HG03439 (cell line): ENCODE measurements at regions not wholly inside any gene's neighbourhood (a gene's known extent, or its start where the extent isn't known, plus 50 kb on each side); places are given as distances from the start of the nearest gene placed in this dataset.

Source experiments
- ATAC-seq: cut with Tn5 transposase; IDR thresholded peaks from one replicate; pipeline ENCODE4 v1.9.1; 2021; ENCODE audit warnings: mild to moderate bottlenecking, moderate library complexity; ENCODE audit not compliant: unreplicated experiment

DNA sequence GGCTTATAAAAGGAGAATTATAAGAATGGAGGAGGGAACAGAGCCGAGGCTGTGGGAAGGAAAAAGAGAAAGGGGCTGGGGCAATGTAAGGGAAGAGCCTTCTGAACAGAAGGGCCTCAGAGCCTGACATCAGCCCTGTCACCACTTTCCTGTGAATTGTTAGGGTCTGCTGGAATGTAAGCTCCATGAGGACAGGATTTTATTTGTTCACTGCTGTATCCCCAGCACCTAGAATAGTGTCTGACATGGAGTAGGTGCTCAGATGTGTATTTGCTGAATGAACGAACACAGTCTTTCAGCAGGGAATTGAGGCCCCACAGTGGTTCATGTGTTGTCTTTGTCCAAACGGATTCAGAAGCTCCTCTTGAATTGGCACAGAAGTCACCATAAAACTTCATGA is 251.5 kb downstream of the OPA1 start:
- no peak for ATAC-seq

DNA sequence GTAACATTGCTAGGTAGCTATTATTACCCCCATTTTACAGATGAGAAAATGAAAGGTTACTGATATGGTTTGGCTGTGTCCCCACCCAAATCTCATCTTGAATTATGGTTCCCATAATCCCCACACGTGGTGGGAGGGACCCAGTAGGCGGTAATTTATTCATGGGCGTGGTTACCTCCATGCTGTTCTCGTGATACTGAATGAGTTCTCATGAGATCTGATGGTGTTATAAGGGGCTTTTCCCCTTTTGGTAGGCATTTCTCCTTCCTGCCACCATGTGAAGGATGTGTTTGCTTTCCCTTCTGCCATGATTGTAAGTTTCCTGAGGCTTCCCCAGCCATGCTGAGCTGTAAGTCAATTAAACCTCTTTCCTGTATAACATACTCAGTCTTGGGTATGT is 252.1 kb downstream of the OPA1 start:
- ATAC-seq: no peak

DNA sequence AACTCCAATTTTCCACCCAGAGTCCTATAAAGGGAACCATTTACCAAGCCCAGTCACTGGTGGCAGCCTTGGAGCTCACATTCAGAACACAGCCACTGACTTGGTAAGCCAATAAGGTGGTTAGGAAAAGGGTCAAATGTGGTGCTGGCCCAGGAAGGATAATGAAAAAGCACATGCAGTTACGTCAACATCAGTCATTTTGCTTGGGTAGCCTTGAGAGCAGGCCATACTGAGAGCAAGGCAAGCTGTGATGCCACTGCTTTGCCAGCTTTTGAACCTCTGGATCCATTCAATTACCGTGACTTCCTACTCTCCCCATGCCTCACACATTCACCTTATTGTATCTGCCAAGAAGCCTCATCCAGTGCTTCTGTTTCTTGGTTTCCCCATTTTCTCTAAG is 253.6 kb downstream of the OPA1 start:
- no peak for ATAC-seq

DNA sequence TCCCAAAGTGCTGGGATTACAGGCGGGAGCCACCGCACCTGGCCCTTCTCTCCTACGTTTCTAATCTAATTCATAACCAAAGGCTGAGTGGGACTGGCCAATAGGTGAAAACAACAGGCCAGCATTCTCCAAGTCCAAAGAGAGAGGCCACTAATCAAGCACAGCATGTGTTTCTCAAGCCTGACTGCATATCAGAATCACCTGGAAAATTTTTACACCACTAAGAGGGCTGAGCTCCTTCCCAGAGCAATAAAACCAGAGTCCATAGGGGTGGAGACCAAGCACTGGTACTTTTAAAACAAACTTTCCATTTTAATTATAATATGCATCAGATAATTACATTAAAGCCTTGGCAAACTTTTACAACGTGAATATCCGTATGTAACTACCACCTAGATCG is 254.4 kb downstream of the OPA1 start:
- ATAC-seq: no peak

DNA sequence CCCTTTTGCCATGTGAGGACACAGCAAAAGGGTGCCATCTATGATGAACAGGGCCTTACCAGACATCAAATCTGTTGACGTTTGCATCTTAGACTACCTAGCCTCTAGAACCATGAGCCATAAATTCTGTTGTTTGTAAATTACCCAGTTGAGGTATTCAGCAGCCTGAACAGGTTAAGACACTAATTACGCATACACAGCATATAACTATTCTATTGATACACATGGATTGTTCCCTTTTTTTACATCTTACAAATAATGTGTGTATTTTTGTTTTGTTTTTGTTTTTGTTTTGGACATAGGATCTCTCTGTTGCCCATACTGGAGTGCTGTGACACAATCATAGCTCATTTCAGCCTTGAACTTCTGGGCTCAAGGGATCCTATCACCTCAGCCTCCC is 255.5 kb downstream of the OPA1 start:
- ATAC-seq: no peak

DNA sequence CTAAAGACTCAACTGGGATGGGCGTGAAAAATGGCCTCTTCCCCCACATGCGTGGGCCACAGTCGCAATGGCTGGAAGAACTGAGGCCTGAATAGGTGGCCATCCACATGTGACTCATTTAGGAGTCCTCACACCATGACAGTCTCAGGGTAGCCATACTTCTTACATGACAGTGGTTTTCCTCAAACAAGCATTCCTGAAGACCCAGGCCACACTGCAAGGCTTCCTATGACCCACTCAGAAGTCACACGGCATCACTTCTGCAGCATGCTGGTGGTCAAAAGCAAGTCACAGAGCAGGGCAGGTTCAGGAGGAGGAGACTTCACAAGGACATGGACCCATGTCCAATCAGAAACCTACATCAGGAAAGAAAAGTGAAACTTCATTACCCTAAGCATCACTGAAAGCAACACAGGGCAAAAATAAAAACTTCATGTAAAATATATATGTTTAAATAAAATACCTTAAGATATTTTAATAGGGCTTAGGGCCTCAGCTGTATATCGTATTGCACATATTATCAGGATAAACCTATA is 257.1 kb downstream of the OPA1 start:
- no peak for ATAC-seq

DNA sequence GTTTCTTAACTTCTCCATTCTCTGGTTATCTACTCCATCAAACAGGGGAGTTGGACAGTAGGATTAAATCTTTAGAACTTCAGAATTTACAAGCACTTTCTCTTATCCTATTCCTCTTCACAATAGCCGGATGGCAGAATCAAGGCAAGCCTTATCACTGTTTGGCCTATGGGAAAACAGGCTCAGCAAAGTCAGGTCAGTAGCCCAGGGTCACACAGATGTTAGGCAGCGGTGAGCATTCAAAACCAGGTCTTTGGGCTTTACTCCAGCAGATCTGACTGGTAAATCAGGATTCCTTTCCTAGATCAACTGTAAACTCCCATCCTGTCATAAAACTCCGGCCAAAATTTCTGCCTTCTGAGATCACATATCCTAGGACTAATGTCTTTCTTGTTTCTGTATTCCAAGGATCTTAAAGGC is 258.4 kb downstream of the OPA1 start:
- ATAC-seq: no peak

DNA sequence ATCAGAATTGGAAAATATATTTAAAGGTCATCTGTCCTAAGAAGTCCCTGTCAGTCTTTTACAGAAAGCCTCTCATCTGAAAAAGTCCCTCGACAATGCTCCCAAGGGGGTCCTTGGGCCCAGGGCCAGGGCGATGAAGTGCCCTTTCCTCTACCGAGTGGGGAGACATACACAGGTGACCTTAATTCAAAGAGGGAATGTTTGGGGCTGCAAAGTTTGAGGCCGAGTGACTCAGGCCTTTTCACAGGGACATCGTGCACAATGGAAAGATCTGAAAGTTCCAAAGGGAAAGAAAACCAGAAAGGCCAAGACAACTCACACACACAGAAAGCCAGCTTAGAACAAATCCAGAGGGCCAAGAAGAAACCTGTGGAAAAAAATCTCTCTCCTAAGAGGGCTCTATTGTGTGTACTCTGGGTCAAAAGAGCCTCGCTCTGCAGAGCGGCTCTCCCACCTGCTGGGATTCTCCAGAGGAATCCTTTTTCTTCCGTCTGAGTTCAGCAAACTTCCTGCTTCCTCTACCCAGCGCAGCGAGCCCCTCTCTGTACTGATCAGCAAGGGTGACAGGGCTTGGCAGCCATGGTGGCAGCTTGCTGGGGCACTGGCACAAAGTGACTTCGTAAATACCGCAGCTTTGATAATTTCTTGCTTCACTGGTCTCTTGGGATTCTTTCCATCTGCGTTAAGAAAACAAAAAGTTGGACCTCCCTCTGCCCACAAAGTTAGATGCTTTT is 259.1 kb downstream of the OPA1 start:
- ATAC-seq: no peak

DNA sequence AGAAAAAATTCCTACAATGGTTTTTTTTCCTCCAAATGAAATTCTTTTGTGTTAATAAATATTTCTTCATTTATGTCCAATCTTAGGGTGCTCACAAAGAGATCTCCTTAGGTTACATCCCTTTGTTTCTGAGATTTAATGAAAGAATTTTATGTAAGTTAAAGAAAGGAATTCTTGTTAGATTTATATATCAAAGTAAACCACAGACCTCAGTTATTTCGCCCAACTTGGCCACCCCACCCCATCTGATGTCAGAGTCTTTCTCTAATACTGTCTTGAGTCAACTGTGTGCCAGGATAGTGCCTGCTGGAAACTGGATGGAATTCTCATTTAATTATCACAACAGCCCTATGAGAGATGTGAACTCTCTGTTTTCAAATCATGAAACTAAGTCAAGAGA is 259.9 kb downstream of the OPA1 start:
- no peak for ATAC-seq

DNA sequence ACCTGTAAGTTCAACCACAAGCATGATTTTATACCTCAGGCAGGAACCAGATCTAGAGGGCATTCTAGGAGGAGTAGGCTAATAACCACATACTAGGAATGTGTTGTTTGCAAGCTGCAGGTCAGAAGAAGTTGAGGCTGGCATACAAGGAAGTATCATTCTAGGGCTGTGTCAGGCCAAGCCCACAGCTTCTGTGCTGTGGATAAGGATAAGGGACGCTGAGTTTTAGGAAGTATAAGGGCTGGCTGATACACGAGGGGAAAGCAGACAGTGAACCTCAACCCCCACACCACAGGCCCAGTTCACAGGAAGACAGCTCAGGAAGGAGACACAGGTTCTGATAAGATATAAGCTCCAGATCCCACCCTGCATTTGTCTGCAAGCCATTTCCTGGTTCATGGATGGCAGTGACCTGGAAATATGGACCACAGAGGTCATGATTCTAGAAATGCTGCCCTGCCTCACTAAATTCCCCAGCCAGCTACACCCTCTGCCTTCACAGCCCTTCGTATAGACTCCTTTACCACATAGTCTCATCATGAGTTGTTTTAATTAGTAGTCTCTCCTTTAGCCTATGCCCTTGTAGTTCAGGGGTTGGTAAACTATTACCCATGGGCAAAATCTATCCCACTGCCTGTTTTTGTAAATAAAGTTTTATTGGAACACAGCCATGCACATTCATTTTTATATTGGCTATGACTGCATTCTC is 260.7 kb downstream of the OPA1 start:
- ATAC-seq: no peak

DNA sequence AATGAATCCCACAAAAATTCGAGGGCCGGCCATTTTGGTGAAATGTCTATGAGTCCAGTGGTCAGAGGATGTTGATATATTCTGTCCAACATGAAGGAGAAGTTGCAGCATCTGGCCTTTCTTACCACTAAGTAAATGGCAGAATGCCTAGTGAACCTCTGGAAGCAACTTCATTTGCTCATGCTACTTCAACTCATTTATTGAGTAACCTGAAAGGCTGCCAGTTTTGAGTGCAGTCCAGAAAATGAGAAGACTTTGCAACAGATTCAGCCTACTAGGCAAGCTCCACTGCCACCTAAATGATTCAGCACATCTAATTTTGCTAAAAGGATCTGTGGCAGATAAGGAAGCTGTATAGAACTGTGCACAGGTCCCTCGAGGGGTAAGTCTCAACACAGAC is 265.0 kb downstream of the OPA1 start:
- ATAC-seq: no peak

DNA sequence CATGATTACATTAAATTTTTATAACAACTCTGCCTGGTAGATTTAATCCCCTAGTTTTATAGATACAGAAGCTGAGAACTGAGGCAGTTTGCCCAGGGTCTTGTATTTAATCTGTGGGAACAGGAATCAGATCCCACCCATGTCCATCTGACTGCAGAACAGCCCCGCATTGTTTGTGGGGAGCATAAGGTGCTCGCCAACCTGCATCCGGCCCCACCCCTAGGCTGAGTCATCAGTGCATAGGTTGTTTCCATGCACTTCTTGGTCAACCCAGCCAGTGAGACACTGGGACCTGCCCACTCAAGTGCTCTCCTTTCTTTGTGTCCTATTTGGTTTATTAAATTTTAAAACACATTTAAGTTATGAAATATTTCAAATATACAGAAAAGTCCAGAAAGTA is 266.2 kb downstream of the OPA1 start:
- no peak for ATAC-seq

DNA sequence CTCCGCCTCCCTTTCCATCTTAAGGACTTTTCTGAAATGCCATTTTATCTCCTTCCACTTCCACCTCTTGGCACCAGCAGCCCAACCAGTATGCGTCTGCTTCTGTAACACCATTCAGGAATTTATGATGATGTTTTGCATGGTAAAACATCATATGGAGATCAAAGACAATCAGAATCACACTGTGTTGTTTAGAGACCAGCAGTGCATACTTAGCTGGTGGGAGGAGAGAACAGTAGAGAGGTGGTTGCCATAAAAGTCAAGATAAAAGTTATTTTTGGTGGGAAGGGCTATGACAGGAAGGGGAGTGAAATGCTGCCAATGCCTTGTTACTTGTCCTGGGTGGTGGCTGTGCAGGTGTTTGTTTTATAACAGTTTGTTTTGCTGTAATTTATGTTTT is 268.0 kb downstream of the OPA1 start:
- no peak for ATAC-seq

DNA sequence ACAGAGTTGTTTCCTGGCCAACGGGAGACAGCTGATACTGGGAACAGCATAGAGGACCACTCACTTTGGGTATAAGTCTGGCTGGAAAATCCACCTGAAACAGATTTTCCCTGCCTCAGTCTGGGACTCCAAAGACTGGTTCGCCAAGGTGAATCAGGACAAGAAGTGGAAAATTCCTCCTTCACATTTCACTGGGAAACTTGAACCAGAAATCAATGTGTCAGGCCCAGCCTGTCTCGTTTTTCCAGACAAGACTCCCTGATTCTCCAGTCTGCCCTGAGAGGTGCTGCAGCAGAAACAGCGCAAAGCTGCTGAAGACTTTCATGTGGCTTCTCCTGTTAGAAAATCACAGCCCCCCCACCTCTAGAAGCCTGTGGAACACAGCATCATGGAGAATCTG is 269.8 kb downstream of the OPA1 start:
- ATAC-seq: no peak

DNA sequence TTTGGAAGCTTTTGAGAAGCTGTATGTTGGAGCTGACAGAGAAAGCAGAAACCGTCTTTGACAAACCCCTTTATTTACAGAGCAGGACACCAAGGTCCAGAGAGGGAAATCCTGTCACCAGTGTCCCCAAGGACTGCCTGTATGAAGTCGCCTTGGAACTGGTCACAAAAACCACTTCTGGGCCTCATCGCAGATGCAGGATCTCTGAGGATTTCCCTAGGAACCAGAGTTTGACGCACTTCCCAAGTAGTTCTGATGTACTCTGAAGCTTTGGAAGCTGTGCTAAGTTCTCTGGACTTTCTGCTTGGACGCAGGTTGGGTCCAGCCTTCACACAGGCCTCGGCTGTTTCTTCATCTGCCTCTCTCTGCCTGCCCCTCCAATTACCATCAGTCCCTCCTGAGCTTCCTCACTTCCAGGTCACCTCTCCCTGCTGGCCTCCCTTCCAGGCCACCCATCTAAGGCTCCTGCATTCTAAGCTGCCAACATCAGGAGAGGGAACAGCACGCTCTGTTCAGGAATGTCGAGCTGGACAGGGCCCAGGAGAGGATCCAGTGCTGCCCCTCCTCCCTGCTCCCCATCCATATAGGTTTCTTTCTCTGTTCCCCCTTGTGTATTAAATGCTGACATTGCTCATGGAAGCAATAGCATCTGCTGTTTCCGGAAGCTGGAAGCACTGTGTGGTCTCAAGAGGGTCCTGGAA is 270.8 kb downstream of the OPA1 start:
- no peak for ATAC-seq

DNA sequence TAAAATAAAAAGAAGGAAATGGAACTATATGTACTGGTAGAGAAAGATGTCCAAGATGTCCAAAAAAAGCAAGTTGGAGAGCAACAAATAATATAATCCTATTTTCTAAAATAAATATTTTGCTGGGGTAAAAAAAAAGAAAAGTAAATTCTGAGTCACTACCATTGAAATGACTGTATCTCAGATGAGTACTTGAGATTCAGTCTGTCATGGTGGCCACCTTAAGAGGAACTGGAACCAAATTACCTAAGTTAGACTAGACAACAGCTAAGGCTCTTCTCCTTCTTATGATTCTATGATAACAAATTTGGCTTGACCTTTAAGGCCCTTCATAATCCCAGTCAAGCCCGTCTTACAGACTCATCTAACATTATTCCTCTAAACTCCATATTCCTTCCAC is 270.6 kb upstream of the HES1 start:
- peak; percentile 86 for ATAC-seq

DNA sequence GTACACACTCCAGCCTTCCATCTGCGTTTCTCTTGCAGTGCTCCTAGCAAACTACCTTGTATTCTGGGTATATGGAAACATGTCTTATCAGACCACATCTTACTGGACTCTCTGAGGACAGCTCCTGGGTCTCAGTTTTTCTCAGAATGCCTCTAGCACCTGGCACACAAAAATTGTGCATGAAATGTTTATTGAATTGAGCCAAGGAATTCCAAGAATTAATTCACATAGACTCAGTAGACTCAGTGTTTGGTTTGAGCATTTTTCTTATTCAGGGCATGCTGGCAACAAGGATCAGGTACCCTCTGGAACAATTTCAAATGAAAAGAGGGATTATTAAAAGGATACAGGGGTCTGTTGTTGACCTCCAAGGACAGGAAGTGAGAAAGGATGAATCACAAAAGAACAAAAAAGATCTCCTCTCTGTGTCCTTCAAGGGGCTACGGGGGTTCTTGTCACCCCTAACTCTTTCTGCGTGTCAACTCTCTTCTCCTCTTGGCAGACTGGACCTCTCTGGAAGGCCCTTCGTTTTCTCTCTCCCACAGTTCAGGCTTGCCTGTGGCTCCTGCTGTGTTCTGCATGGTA is 270.0 kb upstream of the HES1 start:
- ATAC-seq: peak; percentile 15

DNA sequence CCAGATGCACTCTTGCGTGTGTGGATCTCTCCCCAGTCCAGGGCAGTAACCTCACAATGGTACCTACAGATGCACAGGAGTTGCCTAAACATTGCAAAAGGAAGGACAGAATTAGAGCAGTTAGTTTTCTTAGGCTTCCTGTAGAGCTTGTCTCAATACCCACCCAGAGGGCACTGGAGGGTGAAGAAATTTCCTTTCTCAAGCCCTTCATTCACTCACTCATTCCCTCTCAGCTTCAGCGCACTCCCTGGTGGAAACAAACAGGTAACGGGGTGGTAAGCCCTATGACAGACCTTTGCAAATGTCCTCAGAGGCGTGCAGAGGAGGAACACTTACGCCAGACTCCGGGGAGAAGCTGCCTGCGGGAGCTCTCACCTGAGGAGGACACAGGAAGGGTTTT is 267.4 kb upstream of the HES1 start:
- no peak for ATAC-seq

DNA sequence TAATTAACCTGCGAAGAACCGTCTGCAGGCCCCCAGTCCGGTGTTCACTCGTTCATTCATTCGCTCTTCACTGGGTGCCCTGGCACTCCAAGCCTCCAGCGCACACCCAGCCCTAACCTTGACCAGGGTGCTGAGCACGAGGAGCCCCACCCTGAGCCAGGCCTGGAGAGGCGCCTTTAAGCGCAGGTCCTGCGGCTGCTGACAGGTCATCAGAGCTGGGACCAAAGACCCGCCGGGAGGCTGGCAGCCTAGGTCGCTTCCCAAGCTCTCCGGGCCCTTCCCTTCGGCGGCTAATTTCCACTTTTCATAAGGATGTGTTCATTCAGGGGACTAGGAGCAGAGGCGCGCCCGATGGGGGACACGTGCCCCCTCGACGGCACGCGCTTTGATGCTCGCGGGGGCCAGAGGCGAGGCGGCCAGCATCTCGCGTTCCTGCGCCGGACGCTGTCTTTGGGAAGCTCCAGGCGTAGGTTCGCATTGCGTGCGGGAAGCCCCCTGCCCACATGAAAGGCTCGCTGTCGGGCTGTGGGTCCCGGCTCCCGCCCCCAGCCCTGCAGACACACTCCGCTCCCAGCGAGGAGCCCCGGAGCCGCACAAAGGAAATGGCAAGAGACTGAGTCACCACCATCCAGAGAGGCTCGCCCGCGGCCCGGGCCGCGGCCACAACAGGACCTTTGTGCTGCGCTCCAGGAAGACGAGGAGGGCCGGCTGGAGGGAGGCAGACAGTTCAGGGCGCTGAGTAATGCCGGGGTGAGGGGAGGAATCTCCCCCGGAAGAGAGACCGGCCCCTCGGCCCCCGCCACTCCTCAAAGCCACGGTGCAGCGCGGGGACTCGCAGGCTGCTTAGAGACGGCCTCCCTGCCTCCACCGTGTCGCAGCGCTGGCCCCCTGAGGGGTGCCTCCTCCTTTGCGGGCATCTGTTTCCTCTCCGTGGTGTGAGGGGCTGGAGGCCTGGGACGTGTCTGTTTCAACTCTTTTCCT is 266.4 kb upstream of the HES1 start:
- ATAC-seq: no peak
